ENCODE measurements at regions not wholly inside any gene's neighbourhood (a gene's known extent, or its start where the extent isn't known, plus 50 kb on each side); places are given as distances from the start of the nearest gene placed in this dataset.

- DNase-seq = no peak
Observed at GRCh38 chr3:25056803-25057351, 371.2 kb upstream of the RARB start.

GRCh38 chr3:25057379-25057778, 370.7 kb upstream of the RARB start:
- no peak for DNase-seq

GRCh38 chr3:25064681-25065080, 363.4 kb upstream of the RARB start:
- DNase-seq = no peak

GRCh38 chr3:25069970-25070369, 358.1 kb upstream of the RARB start:
- no peak for DNase-seq

GRCh38 chr3:25071846-25072245, 356.2 kb upstream of the RARB start:
- no peak for DNase-seq

GRCh38 chr3:25073423-25073822, 354.6 kb upstream of the RARB start:
- DNase-seq = no peak

GRCh38 chr3:25074149-25074548, 353.9 kb upstream of the RARB start:
- no peak for DNase-seq

GRCh38 chr3:25080461-25080860, 347.6 kb upstream of the RARB start:
- no peak for DNase-seq

- DNase-seq = no peak
Observed at GRCh38 chr3:25084016-25084415, 344.0 kb upstream of the RARB start.

GRCh38 chr3:25086721-25087120, 341.3 kb upstream of the RARB start:
- DNase-seq = no peak

GRCh38 chr3:25088284-25088683, 339.8 kb upstream of the RARB start:
- DNase-seq = no peak

GRCh38 chr3:25090698-25091453, 337.2 kb upstream of the RARB start:
- no peak for DNase-seq

- no peak for DNase-seq
Observed at GRCh38 chr3:25091934-25092333, 336.1 kb upstream of the RARB start.

- DNase-seq = no peak
Observed at GRCh38 chr3:25094932-25095685, 333.0 kb upstream of the RARB start.

- no peak for DNase-seq
Observed at GRCh38 chr3:25096536-25096935, 331.5 kb upstream of the RARB start.

GRCh38 chr3:25097023-25097422, 331.0 kb upstream of the RARB start:
- DNase-seq = no peak

GRCh38 chr3:25099666-25100065, 328.4 kb upstream of the RARB start:
- no peak for DNase-seq

- DNase-seq = no peak
Observed at GRCh38 chr3:25103391-25103790, 324.7 kb upstream of the RARB start.

- DNase-seq = no peak
Observed at GRCh38 chr3:25107918-25108617, 320.0 kb upstream of the RARB start.

GRCh38 chr3:25110642-25111041, 317.4 kb upstream of the RARB start:
- DNase-seq = no peak

- DNase-seq = no peak
Observed at GRCh38 chr3:25113891-25114290, 314.2 kb upstream of the RARB start.

GRCh38 chr3:25114532-25114931, 313.5 kb upstream of the RARB start:
- DNase-seq = no peak

- no peak for DNase-seq
Observed at GRCh38 chr3:25117005-25117593, 311.0 kb upstream of the RARB start.
